GM11168 (cell line): ENCODE measurements at regions not wholly inside any gene's neighbourhood (a gene's known extent, or its start where the extent isn't known, plus 50 kb on each side); places are given as distances from the start of the nearest gene placed in this dataset.
"Not testable (repeated sequence)": the region's sequence is repeated elsewhere in the genome, so short reads cannot be mapped to it uniquely, and the experiment has no call there.

Experiments
- in situ Hi-C: fragments of 300-500 bp; cut with MboI; formaldehyde crosslinking; loops from one replicate; pipeline ENCODE4 v1.12.0; 2022; ENCODE audit warnings: low sequenced_read_pairs; ENCODE audit not compliant: unreplicated experiment

GRCh38 chr10:9853405-9854355, 1164.0 kb upstream of the CELF2 start:
- in situ Hi-C loops: no loop called here

DNA sequence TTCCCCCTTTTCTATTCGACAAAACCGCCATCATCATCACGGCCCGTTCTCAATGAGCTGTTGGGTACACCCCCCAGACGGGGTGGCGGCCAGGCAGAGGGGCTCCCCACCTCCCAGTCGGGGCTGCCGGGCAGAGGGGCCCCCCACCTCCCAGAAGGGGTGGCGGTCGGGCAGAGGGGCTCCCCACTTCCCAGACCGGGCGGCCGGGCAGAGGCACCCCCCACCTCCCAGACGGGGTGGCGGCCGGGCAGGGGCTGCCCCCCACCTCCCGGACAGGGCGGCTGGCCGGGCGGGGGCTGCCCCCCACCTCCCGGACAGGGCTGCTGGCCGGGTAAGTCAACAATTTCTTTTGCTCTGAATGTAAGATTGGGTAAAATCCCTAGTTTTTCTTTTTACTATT, 1162.2 kb upstream of the CELF2 start:
- in situ Hi-C loops: not testable (repeated sequence)

DNA sequence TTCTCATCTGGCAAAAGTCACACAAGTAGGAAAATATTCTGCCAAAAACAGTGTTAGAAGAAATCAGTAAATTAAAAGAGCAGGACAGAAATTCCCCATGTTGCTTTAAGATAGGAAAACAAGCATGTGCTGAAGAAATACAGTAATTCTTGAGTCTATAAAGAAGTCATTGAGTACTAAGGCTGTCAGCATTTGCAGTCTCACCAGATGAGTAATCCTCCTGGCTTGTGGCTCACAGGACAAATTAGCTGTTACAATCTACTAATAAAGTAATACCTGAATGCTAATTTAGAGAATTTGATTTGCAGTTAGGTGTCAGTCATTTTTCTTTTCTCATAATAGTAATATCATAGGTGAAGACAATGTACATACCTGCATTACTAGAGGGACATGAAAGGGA, 1158.9 kb upstream of the CELF2 start:
- in situ Hi-C loops: no loop called here

DNA sequence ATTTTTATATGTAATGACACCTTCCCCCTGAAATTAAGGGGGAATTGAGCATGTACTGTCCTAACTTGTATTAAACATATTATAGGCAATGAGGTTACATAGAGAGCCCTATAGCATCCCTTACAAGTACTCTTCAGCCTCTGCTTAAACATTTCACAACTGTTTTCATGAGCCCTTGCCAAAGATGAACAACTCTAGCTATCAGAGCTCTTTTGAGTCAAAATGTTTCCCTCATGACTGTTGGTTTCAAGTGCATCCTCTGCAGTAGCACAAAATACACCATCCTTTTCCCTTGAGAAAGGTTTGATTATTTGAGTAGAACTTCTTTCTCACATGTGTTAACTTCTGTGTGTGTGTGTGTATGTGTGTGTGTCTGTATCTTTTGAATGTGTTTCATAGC, 1157.6 kb upstream of the CELF2 start:
- in situ Hi-C loops: no loop called here

GRCh38 chr10:9863559-9864121, 1154.0 kb upstream of the CELF2 start:
- in situ Hi-C loops: no loop called here

DNA sequence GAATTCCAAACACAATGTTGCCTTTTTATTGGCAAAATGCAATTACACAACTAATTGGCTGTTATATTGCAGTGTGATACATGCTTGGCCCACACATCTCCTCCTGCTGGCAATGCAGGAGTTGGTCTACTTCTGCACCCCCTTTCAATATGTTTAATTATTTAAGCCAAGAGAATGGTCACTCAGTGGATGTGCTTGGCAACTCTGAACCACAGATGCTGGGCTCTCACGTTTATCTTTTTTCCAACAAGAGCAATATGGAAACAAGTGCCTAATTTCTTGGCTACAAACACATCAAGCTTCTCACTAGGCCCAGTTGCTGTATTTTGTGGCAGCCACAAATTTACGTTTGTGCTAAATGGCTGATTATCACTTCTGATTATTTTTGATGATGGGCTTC, 1149.2 kb upstream of the CELF2 start:
- in situ Hi-C loops: no loop called here

GRCh38 chr10:9869205-9869604, 1148.5 kb upstream of the CELF2 start:
- in situ Hi-C loops: no loop called here

DNA sequence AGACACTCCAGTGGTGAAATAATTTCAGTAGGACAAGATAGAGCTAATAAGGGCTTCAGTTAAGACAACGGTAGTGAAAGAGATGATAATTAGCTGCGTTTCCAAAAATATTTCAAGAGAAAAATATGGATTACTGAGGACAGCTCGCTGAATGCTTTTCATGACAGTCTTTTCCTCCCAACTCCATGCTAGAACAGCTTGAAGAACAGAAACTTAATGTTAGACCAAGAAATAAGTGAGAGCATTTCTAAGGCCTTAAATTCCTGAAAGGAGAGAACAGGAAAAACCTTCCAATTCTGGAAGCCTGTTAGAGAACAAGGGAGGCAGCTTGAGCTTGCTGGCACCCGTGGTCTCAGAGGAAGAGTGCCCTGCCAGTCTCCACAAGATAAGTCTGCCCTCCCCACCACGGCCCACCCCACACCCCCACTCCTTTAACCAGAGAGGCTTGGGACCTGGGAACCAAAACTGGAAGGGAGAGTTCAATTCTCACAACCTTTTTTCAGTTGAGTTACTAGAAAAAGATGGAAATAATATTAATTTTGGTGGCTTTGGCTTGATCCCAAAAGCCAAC, 1148.0 kb upstream of the CELF2 start:
- in situ Hi-C loops: no loop called here

DNA sequence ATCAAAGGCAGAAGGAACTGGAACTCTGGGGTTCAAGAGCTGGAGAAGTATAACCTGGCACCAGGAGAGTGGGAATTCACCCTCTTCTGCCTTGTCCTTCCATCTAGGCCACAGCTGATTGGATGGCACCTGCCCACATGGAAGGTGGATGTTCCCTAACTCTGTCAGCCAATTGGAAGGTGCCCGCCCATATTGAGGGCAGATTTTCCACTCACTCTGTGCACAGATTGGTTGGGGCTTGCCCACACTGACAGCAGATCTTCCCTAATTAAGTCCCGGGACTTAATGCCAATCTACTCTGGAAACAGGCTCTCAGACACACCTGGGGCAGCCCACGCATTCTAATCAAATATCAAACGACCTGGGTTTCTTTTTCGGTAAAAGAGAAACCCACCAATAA, 1142.3 kb upstream of the CELF2 start:
- in situ Hi-C loops: no loop called here

- in situ Hi-C loops: no loop called here
Observed at GRCh38 chr10:9877978-9878377, 1139.7 kb upstream of the CELF2 start.

- in situ Hi-C loops: no loop called here
Observed at GRCh38 chr10:9878383-9878782, 1139.3 kb upstream of the CELF2 start.

- in situ Hi-C loops: no loop called here
Observed at GRCh38 chr10:9885761-9886160, 1131.9 kb upstream of the CELF2 start.

DNA sequence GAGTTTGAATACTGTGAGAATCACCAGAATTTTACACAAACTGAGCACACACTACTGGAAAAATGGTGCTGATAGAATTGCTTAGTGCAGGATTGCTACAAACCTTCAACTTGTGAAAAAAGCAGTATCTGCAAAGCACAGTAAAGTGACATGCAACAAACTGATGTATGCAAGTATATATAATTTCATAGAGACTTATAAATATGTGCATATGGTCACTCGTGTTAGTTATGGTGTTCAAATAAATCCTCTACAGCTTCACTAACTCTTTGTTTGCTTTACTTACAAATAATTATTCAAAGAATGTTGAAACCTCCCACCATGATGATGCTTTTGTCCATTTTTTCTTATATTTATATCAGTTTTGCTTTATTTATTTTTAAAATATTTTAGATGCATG, 1130.9 kb upstream of the CELF2 start:
- in situ Hi-C loops: no loop called here

DNA sequence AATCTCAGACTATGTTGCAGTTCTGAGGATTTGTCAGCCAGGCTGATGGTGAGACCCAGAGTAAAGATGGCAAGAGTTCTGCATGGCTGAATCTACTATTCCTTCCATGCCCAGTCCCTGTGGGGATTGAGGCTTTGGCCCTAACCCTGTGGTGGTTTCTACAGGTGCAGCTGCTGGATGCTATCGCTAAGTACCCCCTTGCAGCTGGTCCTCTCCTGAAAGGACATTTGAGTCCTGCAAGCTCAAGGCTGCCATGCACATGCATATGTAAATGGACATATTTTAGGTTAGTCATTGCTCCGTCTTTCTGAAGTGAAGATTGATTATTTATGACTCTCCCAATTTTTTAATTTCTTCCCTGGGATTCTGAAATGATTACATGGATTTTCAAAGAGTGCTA, 1122.2 kb upstream of the CELF2 start:
- in situ Hi-C loops: no loop called here

DNA sequence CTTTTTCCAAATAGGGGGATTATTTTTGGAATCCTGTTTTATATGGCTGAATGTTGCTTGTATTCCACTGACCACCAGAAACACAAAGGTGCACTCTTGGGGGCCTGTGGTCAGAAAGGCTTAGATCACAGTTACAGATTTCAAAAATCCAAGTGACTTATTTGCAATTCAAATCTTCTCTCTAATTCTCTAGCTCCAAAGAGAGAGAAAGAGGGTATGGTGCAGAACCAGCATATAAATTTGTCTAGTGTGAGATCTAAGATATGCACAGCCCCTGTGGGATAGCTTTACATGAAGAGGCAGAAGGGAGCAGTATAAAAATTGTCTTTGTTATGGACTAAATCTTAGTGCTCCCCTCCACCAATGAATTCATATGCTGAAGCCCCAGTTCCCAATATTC, 1121.7 kb upstream of the CELF2 start:
- in situ Hi-C loops: no loop called here

DNA sequence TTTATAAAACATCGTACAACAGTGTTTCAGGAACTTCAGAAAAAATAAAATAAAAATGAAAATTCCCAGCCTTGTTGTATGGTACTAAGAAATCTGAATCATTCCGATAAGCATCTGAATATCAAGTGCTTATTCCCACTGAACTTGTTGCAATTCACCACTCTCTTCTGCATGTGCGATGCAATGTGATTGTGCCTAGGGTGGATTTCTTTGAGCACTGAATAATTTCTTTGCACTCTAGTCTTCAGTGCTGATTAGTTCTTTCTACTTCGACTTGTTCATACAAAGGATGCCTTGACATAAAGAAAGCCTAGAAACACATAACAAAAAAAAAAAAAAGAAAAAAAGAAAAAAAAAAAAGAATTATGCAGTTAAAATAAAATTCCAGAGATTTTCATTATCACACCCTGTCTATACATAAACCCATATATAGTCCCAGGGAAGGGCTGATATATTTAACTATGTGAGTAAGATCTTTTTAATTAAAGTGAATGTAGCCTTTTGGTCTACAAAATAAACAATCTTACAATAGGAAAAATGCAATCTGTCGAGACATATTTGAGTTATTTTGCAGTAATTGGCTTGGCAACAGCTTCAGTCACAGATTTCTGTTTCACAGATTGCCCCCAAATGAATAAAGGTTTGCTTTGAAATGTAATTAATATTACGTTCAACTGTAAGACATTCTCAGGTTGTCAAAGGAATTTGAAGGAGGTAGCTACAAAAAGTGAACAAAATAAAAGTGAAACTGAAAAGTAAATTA, 1118.9 kb upstream of the CELF2 start:
- in situ Hi-C loops: no loop called here

DNA sequence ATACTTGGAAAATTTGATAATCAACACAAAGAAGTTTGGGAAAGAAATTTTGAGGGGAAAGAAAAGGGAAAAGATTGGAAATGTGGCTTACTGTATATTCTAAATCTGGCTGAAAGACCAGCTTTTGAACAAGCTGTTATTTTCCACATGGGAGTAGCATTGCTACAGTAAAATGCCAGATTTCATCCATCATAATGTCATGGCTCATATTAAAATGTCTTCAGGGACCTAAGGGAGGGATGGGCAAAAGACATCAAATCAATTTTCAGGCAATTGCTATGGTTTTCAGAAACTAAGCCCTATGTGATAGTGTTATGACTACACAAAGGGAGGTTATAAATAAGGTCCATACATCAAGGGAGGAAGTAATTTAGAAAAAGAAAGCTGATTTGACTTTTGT, 1116.9 kb upstream of the CELF2 start:
- in situ Hi-C loops: no loop called here

DNA sequence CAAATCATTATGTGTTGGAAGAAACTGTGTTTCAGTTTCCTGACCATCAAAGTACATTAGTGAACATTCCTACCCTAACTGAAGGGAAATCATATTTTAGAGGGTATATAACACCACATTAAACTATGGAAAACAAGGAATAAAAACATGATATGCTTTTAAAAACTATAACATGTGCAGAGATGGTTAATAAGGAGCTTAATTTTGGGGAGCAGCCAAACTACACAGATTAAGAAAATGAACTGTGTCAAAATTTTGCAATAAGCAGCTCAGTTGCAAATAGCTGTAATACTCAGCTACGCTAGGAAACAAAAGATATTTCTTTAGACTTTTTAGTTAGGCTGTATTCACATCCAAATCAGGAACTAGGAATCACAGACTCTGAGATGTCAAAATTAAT, 1115.7 kb upstream of the CELF2 start:
- in situ Hi-C loops: no loop called here

DNA sequence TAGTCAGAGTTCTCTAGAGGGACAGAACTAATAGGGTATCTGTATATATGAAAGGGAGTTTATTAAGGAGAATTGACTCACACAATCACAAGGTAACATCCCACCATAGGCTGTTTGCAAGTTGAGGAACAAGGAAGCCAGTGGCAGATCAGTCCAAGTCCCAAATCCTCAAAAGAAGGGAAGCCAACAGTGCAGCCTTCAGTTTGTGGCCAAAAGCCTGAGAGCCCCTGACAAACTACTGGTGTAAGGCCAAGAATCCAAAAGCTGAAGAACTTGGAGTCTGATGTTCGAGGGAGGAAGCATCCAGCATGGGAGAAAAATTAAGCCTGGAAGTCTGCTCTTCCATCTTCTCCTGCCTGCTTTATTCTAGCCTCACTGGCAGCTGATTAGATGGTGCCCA, 1107.2 kb upstream of the CELF2 start:
- in situ Hi-C loops: no loop called here

- in situ Hi-C loops: no loop called here
Observed at GRCh38 chr10:9911488-9911887, 1106.2 kb upstream of the CELF2 start.
